ENCODE measurements at regions not wholly inside any gene's neighbourhood (a gene's known extent, or its start where the extent isn't known, plus 50 kb on each side); places are given as distances from the start of the nearest gene placed in this dataset.

DNA sequence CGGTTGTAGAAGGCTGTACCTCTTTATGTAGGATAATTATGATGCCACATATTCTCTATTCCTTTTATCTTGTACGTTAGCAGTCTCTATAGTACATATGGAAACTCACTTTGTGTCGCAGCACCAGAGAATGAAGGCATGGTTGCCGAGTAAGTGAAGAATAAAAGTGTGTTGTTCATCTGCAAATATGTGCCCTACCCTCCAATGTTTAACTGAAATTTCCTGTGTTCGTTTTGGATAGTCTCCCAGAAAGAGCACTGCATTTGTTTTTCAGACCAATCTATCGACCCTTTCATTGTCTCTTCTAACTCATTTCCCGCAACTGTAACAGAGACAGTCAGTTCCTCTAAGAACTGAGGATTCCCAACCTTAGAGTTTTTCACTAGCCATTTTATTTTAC lies 592.8 kb downstream of the TUSC7 start:
- TF ChIP-seq TAF1 (IDR thresholded peaks at IDR 0.05; ENCODE audit: low read depth, low read length) = no peak
- TF ChIP-seq GABPA (IDR thresholded peaks at IDR 0.05; ENCODE audit: borderline replicate concordance, insufficient read depth, low read length) = no peak
- TF ChIP-seq, protein P1, sequence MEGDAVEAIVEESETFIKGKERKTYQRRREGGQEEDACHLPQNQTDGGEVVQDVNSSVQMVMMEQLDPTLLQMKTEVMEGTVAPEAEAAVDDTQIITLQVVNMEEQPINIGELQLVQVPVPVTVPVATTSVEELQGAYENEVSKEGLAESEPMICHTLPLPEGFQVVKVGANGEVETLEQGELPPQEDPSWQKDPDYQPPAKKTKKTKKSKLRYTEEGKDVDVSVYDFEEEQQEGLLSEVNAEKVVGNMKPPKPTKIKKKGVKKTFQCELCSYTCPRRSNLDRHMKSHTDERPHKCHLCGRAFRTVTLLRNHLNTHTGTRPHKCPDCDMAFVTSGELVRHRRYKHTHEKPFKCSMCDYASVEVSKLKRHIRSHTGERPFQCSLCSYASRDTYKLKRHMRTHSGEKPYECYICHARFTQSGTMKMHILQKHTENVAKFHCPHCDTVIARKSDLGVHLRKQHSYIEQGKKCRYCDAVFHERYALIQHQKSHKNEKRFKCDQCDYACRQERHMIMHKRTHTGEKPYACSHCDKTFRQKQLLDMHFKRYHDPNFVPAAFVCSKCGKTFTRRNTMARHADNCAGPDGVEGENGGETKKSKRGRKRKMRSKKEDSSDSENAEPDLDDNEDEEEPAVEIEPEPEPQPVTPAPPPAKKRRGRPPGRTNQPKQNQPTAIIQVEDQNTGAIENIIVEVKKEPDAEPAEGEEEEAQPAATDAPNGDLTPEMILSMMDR (IDR thresholded peaks at IDR 0.05; ENCODE audit: control extremely low read depth in 1 of 3, insufficient read depth in 1 of 3, low read depth in 1 of 3, low read length in 3 of 3) = no peak
- TF ChIP-seq RAD21 (IDR thresholded peaks at IDR 0.05 in 1 of 2, conservative IDR thresholded peaks at IDR 0.05 in 1 of 2; ENCODE audit: low read depth in 2 of 2, low read length in 2 of 2) = no peak
- no peak for TF ChIP-seq RFX5 (IDR thresholded peaks at IDR 0.05; ENCODE audit: borderline replicate concordance, low read depth, low read length)
- TF ChIP-seq RBBP5 (IDR thresholded peaks at IDR 0.05; ENCODE audit: borderline replicate concordance, low read depth, low read length) = no peak
- TF ChIP-seq ATF2 (IDR thresholded peaks at IDR 0.05; ENCODE audit: low read length) = no peak
- no peak for TF ChIP-seq POLR2A (IDR thresholded peaks at IDR 0.05; ENCODE audit: control extremely low read depth in 1 of 2, low read depth in 2 of 2, low read length in 2 of 2)
- no peak for TF ChIP-seq SIN3A (conservative IDR thresholded peaks at IDR 0.05 in 1 of 2, IDR thresholded peaks at IDR 0.05 in 1 of 2; ENCODE audit: low read depth in 1 of 2, low read length in 2 of 2)
- no peak for TF ChIP-seq EP300 (IDR thresholded peaks at IDR 0.05; ENCODE audit: borderline replicate concordance in 1 of 2, low read depth in 2 of 2, low read length in 2 of 2)
- no peak for TF ChIP-seq EZH2 (IDR thresholded peaks at IDR 0.05; ENCODE audit: low read depth, low read length, severe bottlenecking)
- no peak for TF ChIP-seq CBX8 (IDR thresholded peaks at IDR 0.05; ENCODE audit: borderline replicate concordance, low read depth, low read length)
- no peak for TF ChIP-seq CEBPB (IDR thresholded peaks at IDR 0.05; ENCODE audit: low read depth, low read length)
- TF ChIP-seq, protein P2, sequence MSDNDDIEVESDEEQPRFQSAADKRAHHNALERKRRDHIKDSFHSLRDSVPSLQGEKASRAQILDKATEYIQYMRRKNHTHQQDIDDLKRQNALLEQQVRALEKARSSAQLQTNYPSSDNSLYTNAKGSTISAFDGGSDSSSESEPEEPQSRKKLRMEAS (IDR thresholded peaks at IDR 0.05) = no peak
